22Rv1 (cell line): ENCODE measurements at regions not wholly inside any gene's neighbourhood (a gene's known extent, or its start where the extent isn't known, plus 50 kb on each side); places are given as distances from the start of the nearest gene placed in this dataset.

Source experiments
- ZFX ChIP-seq: fragments of 450-650 bp; IDR thresholded peaks from 2 replicates; pipeline ENCODE4 v1.6.1; 2017; ENCODE audit warnings: antibody characterized with exemption, borderline replicate concordance
- TF ChIP-seq, protein P1 (sequence below): fragments of 450-650 bp; IDR thresholded peaks from 2 replicates; pipeline ENCODE4 v1.5.1; 2017; ENCODE audit warnings: mild to moderate bottlenecking

DNA sequence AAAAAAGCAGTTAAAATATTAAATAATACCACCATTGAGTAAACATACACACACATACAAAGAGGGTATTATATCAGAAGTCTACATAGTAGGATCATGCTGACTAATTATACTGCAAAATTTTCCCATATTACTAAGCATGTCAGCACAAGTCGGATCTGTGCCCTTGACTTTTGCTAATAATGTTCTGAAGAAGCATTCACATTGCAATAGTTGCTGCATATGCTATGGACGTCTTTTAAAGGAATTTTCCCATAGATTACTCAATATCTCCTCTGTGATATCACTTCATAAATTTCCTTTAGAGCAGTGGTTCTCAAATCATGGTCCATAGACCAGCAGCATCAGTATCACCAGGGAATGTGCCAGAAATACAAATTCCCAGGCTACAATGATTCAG, 110.9 kb upstream of the NUDT7 start:
- TF ChIP-seq, protein P1, sequence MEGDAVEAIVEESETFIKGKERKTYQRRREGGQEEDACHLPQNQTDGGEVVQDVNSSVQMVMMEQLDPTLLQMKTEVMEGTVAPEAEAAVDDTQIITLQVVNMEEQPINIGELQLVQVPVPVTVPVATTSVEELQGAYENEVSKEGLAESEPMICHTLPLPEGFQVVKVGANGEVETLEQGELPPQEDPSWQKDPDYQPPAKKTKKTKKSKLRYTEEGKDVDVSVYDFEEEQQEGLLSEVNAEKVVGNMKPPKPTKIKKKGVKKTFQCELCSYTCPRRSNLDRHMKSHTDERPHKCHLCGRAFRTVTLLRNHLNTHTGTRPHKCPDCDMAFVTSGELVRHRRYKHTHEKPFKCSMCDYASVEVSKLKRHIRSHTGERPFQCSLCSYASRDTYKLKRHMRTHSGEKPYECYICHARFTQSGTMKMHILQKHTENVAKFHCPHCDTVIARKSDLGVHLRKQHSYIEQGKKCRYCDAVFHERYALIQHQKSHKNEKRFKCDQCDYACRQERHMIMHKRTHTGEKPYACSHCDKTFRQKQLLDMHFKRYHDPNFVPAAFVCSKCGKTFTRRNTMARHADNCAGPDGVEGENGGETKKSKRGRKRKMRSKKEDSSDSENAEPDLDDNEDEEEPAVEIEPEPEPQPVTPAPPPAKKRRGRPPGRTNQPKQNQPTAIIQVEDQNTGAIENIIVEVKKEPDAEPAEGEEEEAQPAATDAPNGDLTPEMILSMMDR = no peak
- no peak for TF ChIP-seq ZFX
